HCT116 (cell line): ENCODE measurements at regions not wholly inside any gene's neighbourhood (a gene's known extent, or its start where the extent isn't known, plus 50 kb on each side); places are given as distances from the start of the nearest gene placed in this dataset.

Experiments used
- ATAC-seq: fragments of 200-7000 bp; cut with Tn5 transposase; 2 replicates; pipeline ENCODE4 v1.9.1; 2020; ENCODE audit warnings: mild to moderate bottlenecking, moderate library complexity
- BruUV-seq: library from RNA; stranded (reverse); fragments of 400-500 nt; replicated peaks from 2 replicates; lab custom pipeline; 2021; lab: Mats Ljungman, UMichigan
- CTCF ChIA-PET: fragments of 300-600 bp; sonication (Branson Sonifier 250); formaldehyde crosslinking; loops from one replicate; lab custom pipeline; 2021; ENCODE audit warnings: antibody characterized with exemption; lab: Charles Lee
- POLR2A ChIA-PET: fragments of 300-600, 350-600 bp; sonication (Branson Sonifier 250); formaldehyde crosslinking; loops from one replicate; lab custom pipeline; 2021; ENCODE audit warnings: antibody characterized with exemption; lab: Charles Lee
- RAD21 ChIA-PET, 2 experiments: fragments of 300-600 bp; sonication (Branson Sonifier 250); formaldehyde crosslinking; loops; one replicate each; lab custom pipeline; 2023; ENCODE audit warnings: low total read pairs in 2 of 2; ENCODE audit not compliant: uncharacterized antibody in 2 of 2, unreplicated experiment in 2 of 2, low non-redundant PET in 1 of 2; lab: Charles Lee
- DNase-seq: peaks from one replicate; pipeline ENCODE4 v3.0.0-alpha.2; 2010; ENCODE audit warnings: low read depth, low spot score
- H2AFZ ChIP-seq: fragments of 200-600 bp; shearing (Covaris generic), sonication (generic); 2 replicates; pipeline ENCODE4 v1.6.1; 2017; ENCODE audit warnings: low read depth, mixed run types, mixed read lengths, antibody characterized with exemption, low read length; ENCODE audit not compliant: poor library complexity, severe bottlenecking
- H3K27ac ChIP-seq: 2 replicates; pipeline ENCODE4 v1.5.1; 2012; ENCODE audit warnings: low read depth, low read length
- H3K27me3 ChIP-seq: fragments of 200-600 bp; sonication (generic); 2 replicates; pipeline ENCODE4 v1.6.1; 2016; ENCODE audit warnings: mixed run types, low read length, mixed read lengths; ENCODE audit not compliant: insufficient read depth
- H3K36me3 ChIP-seq, 2 experiments: fragments of 200-500 bp in 1 of 2; fragments of 200-600 bp in 1 of 2; sonication (Bioruptor generic) in 1 of 2; sonication (generic) in 1 of 2; 2 replicates each; pipeline versions ENCODE4 v1.5.1 to v1.6.1; 2014 to 2016; ENCODE audit warnings: low read length in 2 of 2, inconsistent platforms in 1 of 2, mixed read lengths in 1 of 2, mixed run types in 1 of 2; ENCODE audit not compliant: insufficient read depth in 2 of 2, control insufficient read depth in 1 of 2
- H3K4me1 ChIP-seq, 2 experiments: fragments of 200-600 bp in 1 of 2; sonication (generic) in 1 of 2; 2 replicates each; pipeline versions ENCODE4 v1.5.1 to v1.6.1; 2012 to 2017; ENCODE audit warnings: low read length in 2 of 2, inconsistent platforms in 1 of 2, mild to moderate bottlenecking in 1 of 2, mixed read lengths in 1 of 2, mixed run types in 1 of 2, moderate library complexity in 1 of 2; ENCODE audit not compliant: insufficient read depth in 2 of 2, control insufficient read depth in 1 of 2
- H3K4me2 ChIP-seq: fragments of 200-600 bp; sonication (generic); 2 replicates; pipeline ENCODE4 v1.6.1; 2017; ENCODE audit warnings: mixed run types, low read length, mixed read lengths
- H3K4me3 ChIP-seq, 2 experiments: fragments of 200-600 bp in 1 of 2; sonication (generic) in 1 of 2; replicated peaks in 1 of 2; 2 replicates each; pipeline ENCODE4 v1.5.1; 2011 to 2016; ENCODE audit warnings: low read length in 2 of 2, control low read depth in 1 of 2, low read depth in 1 of 2, mild to moderate bottlenecking in 1 of 2, mixed read lengths in 1 of 2, mixed run types in 1 of 2
- H3K79me2 ChIP-seq: fragments of 200-600 bp; sonication (generic); 2 replicates; pipeline ENCODE4 v1.6.1; 2017; ENCODE audit warnings: mild to moderate bottlenecking, mixed run types, low read length, moderate library complexity, mixed read lengths; ENCODE audit not compliant: insufficient read depth
- H3K9ac ChIP-seq: fragments of 200-600 bp; sonication (generic); 2 replicates; pipeline ENCODE4 v1.6.1; 2016; ENCODE audit warnings: low read length, mixed read lengths
- H3K9me2 ChIP-seq: fragments of 200-600 bp; sonication (generic), shearing (Covaris generic); 2 replicates; pipeline ENCODE4 v1.6.1; 2017; ENCODE audit warnings: mixed run types, mild to moderate bottlenecking, moderate library complexity; ENCODE audit not compliant: insufficient read depth
- H3K9me3 ChIP-seq, 2 experiments: fragments of 200-500 bp in 1 of 2; fragments of 200-600 bp in 1 of 2; sonication (Bioruptor generic) in 1 of 2; sonication (generic) in 1 of 2; 2 replicates each; pipeline ENCODE4 v1.6.1; 2014 to 2017; ENCODE audit warnings: low read length in 2 of 2, mixed read lengths in 2 of 2, inconsistent platforms in 1 of 2, low read depth in 1 of 2, mild to moderate bottlenecking in 1 of 2, mixed run types in 1 of 2, moderate library complexity in 1 of 2; ENCODE audit not compliant: control insufficient read depth in 1 of 2, insufficient read depth in 1 of 2
- H4K20me1 ChIP-seq: fragments of 200-600 bp; sonication (generic), shearing (Covaris generic); 2 replicates; pipeline ENCODE4 v1.6.1; 2017; ENCODE audit warnings: mixed run types, mild to moderate bottlenecking, moderate library complexity; ENCODE audit not compliant: insufficient read depth
- CEBPB ChIP-seq: IDR thresholded peaks from 2 replicates; pipeline ENCODE4 v1.6.1; 2012; ENCODE audit warnings: low read depth
- EGR1 ChIP-seq: IDR thresholded peaks from 2 replicates; pipeline ENCODE4 v1.6.1; 2012; ENCODE audit warnings: low read depth
- ELF1 ChIP-seq: IDR thresholded peaks from 2 replicates; pipeline ENCODE4 v1.6.1; 2012; ENCODE audit warnings: low read depth, borderline replicate concordance
- EZH2phosphoT487 ChIP-seq: fragments of 200-600 bp; IDR thresholded peaks from 2 replicates; pipeline ENCODE4 v1.6.1; 2018; ENCODE audit warnings: antibody characterized with exemption, borderline replicate concordance
- POLR2AphosphoS5 ChIP-seq: IDR thresholded peaks from 2 replicates; pipeline ENCODE4 v1.6.1; 2011; ENCODE audit warnings: mild to moderate bottlenecking, low read depth, low read length, moderate library complexity
- RAD21 ChIP-seq: IDR thresholded peaks from 2 replicates; pipeline ENCODE4 v1.6.1; 2012; ENCODE audit warnings: low read depth, mild to moderate bottlenecking
- SIN3A ChIP-seq: IDR thresholded peaks from 2 replicates; pipeline ENCODE4 v1.6.1; 2012; ENCODE audit warnings: low read depth
- SP1 ChIP-seq: IDR thresholded peaks from 2 replicates; pipeline ENCODE4 v1.6.1; 2012; ENCODE audit warnings: low read depth
- SRF ChIP-seq: IDR thresholded peaks from 2 replicates; pipeline ENCODE4 v1.6.1; 2012; ENCODE audit warnings: low read depth
- TCF7L2 ChIP-seq: IDR thresholded peaks from 2 replicates; pipeline ENCODE4 v1.7.0; 2011; ENCODE audit warnings: borderline replicate concordance, inconsistent platforms; ENCODE audit not compliant: insufficient read depth, insufficient read length; ENCODE audit errors: extremely low read depth
- YY1 ChIP-seq: IDR thresholded peaks from 2 replicates; pipeline ENCODE4 v1.6.1; 2011; ENCODE audit warnings: low read length, low read depth, moderate library complexity, mild to moderate bottlenecking; ENCODE audit not compliant: insufficient replicate concordance; ENCODE audit errors: extremely low read depth
- ZFX ChIP-seq: fragments of 450-650 bp; IDR thresholded peaks from 2 replicates; pipeline ENCODE4 v1.6.1; 2017
- intact Hi-C: fragments of 100-400 bp; cut with micrococcal nuclease; formaldehyde crosslinking; loops from 2 replicates; pipeline ENCODE4 v1.10.0; 2022
- TF ChIP-seq, protein P1 (sequence below): IDR thresholded peaks from 2 replicates; pipeline ENCODE4 v1.6.1; 2012
- TF ChIP-seq, protein P2 (sequence below): IDR thresholded peaks from 2 replicates; pipeline ENCODE4 v1.6.1; 2012
- TF ChIP-seq, protein P3 (sequence below): IDR thresholded peaks from 2 replicates; pipeline ENCODE4 v1.6.1; 2012; ENCODE audit warnings: low read depth

- H3K27ac ChIP-seq, result no peak overlapping the region
- no peaks in the 10 kb centered on the region for H3K9me3 ChIP-seq
- H3K79me2 ChIP-seq, result no peaks in the 10 kb centered on the region
- H4K20me1 ChIP-seq, result no peaks in the 10 kb centered on the region
- BruUV-seq, result no TSS peak
- no peak for DNase-seq
- TF ChIP-seq TCF7L2 (no peak), YY1 (no peak), SIN3A (no peak), POLR2AphosphoS5 (no peak), RAD21 (no peak), EGR1 (no peak), ELF1 (no peak), CEBPB (no peak), SP1 (no peak), SRF (no peak), ZFX (no peak), EZH2phosphoT487 (no peak)
- TF ChIP-seq, protein P1, sequence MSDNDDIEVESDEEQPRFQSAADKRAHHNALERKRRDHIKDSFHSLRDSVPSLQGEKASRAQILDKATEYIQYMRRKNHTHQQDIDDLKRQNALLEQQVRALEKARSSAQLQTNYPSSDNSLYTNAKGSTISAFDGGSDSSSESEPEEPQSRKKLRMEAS, result no peak
- TF ChIP-seq, protein P2, sequence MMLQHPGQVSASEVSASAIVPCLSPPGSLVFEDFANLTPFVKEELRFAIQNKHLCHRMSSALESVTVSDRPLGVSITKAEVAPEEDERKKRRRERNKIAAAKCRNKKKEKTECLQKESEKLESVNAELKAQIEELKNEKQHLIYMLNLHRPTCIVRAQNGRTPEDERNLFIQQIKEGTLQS, result no peak
- TF ChIP-seq, protein P3, sequence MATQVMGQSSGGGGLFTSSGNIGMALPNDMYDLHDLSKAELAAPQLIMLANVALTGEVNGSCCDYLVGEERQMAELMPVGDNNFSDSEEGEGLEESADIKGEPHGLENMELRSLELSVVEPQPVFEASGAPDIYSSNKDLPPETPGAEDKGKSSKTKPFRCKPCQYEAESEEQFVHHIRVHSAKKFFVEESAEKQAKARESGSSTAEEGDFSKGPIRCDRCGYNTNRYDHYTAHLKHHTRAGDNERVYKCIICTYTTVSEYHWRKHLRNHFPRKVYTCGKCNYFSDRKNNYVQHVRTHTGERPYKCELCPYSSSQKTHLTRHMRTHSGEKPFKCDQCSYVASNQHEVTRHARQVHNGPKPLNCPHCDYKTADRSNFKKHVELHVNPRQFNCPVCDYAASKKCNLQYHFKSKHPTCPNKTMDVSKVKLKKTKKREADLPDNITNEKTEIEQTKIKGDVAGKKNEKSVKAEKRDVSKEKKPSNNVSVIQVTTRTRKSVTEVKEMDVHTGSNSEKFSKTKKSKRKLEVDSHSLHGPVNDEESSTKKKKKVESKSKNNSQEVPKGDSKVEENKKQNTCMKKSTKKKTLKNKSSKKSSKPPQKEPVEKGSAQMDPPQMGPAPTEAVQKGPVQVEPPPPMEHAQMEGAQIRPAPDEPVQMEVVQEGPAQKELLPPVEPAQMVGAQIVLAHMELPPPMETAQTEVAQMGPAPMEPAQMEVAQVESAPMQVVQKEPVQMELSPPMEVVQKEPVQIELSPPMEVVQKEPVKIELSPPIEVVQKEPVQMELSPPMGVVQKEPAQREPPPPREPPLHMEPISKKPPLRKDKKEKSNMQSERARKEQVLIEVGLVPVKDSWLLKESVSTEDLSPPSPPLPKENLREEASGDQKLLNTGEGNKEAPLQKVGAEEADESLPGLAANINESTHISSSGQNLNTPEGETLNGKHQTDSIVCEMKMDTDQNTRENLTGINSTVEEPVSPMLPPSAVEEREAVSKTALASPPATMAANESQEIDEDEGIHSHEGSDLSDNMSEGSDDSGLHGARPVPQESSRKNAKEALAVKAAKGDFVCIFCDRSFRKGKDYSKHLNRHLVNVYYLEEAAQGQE, result no peak
- H3K36me3 ChIP-seq, result no peaks in the 10 kb centered on the region
- no peak overlapping the region for H3K4me2 ChIP-seq
- no peaks in the 10 kb centered on the region for H3K9me2 ChIP-seq
- no peak for ATAC-seq
- H3K4me1 ChIP-seq, result no peaks in the 10 kb centered on the region
- H2AFZ ChIP-seq, result no peak overlapping the region
- ChIA-PET CTCF (no interaction called here), POLR2A (no interaction called here), RAD21 (no interaction called here)
- no peaks in the 10 kb centered on the region for H3K27me3 ChIP-seq
- intact Hi-C loops, result no loop called here
- no peak overlapping the region for H3K9ac ChIP-seq
- no peak overlapping the region for H3K4me3 ChIP-seq
Observed at GRCh38 chr4:41408859-41409593, 128.9 kb upstream of the LIMCH1 start.
